GM18907 (cell line): ENCODE measurements at regions not wholly inside any gene's neighbourhood (a gene's known extent, or its start where the extent isn't known, plus 50 kb on each side); places are given as distances from the start of the nearest gene placed in this dataset.
"Not testable (repeated sequence)": the region's sequence is repeated elsewhere in the genome, so short reads cannot be mapped to it uniquely, and the experiment has no call there.

Source experiments
- ATAC-seq: cut with Tn5 transposase; IDR thresholded peaks from one replicate; pipeline ENCODE4 v1.9.1; 2021; ENCODE audit warnings: mild to moderate bottlenecking, moderate library complexity; ENCODE audit not compliant: unreplicated experiment

GRCh38 chr20:56914532-56914931 lies 285.4 kb downstream of the TFAP2C start:
- no peak for ATAC-seq

DNA sequence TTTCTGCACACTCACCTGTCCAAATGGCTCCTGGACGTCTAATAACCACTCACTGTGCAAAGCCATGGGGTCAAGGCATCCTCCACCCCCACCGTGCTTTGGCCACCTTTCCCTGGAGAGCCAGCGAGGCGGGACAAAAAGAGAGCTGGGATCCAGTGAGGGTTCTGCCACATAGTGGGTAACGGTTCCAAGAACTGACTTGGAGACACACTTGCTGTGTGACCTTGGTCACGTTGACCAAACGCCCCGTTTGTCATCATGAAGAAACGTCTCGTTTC lies 287.2 kb downstream of the TFAP2C start:
- ATAC-seq, result no peak

DNA sequence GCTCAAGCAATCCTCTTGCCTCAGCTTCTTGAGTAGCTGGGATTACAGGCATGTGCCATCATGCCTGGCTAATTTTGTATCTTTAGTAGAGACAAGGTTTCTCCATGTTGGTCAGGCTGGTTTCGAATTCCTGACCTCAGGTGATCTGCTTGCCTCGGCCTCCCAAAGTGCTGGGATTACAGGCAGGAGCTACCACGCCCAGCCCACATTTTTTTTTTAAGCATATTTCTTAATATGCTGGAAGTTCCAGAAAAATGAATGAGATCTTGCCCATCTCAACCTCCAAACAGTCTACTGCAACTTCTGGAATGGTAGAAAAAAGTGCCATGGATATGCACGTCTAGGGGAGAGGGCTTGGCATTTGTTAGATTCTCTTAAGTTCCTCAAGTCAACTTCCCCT lies 290.9 kb downstream of the TFAP2C start:
- not testable (repeated sequence) for ATAC-seq

- no peak for ATAC-seq
These were observed 293.4 kb downstream of the TFAP2C start for GRCh38 chr20:56922497-56922896.

GRCh38 chr20:56924292-56925081 lies 295.4 kb downstream of the TFAP2C start:
- no peak for ATAC-seq

- ATAC-seq, result no peak
These were observed 296.1 kb downstream of the TFAP2C start for GRCh38 chr20:56925082-56925830.

- no peak for ATAC-seq
These were observed 296.7 kb downstream of the TFAP2C start for GRCh38 chr20:56925831-56926170.

GRCh38 chr20:56926501-56926900 lies 297.4 kb downstream of the TFAP2C start:
- ATAC-seq, result no peak

DNA sequence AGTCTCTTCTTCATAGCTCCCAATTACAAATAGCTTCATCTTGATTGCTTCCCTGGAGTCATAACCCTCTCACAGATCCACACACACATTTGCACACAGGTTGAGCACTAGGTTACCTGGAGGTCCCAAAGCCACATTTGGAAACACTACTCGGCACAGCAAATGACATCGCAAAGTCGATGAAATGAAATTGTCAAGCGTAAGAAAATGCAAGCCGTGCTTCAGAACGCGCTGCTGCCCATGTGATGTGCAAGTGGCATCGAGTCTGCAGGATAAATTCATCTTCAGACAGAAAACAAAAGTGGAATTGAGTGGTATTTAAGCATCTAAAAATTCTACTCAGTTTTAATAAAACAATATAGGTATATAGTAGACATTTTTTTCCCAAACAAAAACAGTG lies 298.0 kb downstream of the TFAP2C start:
- no peak for ATAC-seq

- no peak for ATAC-seq
These were observed 298.9 kb downstream of the TFAP2C start for GRCh38 chr20:56928007-56928406.

DNA sequence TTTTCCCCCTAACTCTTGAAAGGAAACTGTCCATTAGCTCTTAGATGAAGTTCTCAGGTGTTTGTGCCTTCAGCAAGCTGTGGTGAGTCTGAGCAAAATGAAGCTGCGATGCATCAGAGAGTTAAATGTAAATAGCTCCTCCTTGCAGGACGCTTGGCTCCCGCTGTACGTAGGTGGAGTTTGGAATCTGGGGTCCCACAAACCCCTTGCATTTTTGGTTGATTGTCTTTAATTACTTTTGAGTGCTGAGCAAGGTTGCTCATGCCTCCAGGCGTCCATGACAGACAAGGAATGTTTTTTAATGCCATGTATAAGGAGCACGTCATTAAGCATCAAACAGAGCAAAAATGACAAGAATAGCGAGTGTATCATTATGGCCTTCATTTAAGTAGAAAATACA lies 300.5 kb downstream of the TFAP2C start:
- no peak for ATAC-seq

GRCh38 chr20:56930876-56931275 lies 301.8 kb downstream of the TFAP2C start:
- no peak for ATAC-seq

- no peak for ATAC-seq
These were observed 303.6 kb downstream of the TFAP2C start for GRCh38 chr20:56932575-56933330.

GRCh38 chr20:56933331-56933698 lies 304.2 kb downstream of the TFAP2C start:
- no peak for ATAC-seq

GRCh38 chr20:56934888-56935287 lies 305.8 kb downstream of the TFAP2C start:
- ATAC-seq, result no peak

- no peak for ATAC-seq
These were observed 311.4 kb downstream of the TFAP2C start for GRCh38 chr20:56940466-56940865.

- ATAC-seq, result no peak
These were observed 312.1 kb downstream of the TFAP2C start for GRCh38 chr20:56941101-56941686.

- ATAC-seq, result no peak
These were observed 315.1 kb downstream of the TFAP2C start for GRCh38 chr20:56943946-56944945.

GRCh38 chr20:56945057-56945456 lies 316.0 kb downstream of the TFAP2C start:
- no peak for ATAC-seq

- ATAC-seq, result no peak
These were observed 316.8 kb downstream of the TFAP2C start for GRCh38 chr20:56945901-56946300.
